T1000 (cell line): ENCODE measurements at regions not wholly inside any gene's neighbourhood (a gene's known extent, or its start where the extent isn't known, plus 50 kb on each side); places are given as distances from the start of the nearest gene placed in this dataset.
"Not testable (repeated sequence)": the region's sequence is repeated elsewhere in the genome, so short reads cannot be mapped to it uniquely, and the experiment has no call there.

Experiments
- DNase-seq: peaks from one replicate; lab custom pipeline; 2025; ENCODE audit warnings: mixed read lengths; lab: John Stamatoyannopoulos, UW

DNA sequence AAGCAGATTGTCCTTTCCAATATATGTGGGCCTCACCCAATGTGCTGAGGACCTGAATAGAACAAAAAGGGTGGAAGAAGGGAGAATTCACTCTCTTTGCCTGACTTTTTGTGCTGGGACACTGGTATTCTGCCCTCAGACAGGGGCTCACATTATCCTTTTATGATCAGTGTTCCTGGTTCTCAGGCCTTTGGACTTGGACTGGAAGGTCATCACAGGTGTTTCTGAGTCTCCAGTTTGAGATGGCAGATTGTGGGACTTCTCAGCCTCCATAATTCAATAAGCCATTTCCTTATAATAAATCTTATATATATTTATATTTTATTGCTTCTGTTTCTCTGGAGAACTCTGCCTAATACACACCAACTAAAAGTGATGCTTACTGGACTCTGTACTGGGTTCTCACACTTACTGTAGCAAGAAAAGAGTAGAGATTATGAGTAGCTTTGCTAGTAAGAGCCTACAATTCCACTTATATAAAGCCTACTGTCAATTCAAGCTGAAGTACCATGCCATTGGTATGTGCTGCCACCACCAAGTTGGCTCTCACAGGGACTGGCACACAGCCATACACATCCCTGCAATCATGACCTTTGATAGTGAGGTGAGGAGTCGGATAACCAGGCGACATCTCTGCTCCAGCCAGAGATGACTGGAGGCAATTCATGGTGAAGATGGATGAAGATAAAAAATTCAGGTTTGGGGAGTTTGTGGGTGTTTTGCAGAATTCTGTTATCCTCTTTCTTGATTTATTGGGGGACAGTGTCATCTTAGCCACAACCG lies 130.7 kb upstream of the NR3C1 start:
- DNase-seq = no peak

DNA sequence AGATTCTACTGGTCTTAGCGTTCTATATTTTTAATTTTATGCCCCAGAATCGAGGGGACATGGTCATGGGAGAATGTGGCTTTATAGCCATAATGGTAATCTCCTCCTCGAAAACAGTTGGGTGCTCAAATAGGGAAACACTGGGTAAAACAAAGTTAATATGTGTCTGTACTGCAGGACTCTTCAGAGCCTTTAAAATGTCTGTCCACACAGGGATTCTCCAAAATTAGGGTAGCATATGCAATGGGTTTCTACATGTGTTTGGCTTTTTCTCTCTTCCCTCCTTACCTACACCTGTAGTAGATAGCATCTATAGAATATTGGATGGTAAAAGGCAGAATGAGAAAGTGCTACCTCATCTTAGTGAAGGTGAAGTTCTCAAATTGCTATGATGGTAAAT lies 130.0 kb upstream of the NR3C1 start:
- no peak for DNase-seq

- DNase-seq = no peak
These were observed 124.3 kb upstream of the NR3C1 start for GRCh38 chr5:143527808-143528207.

DNA sequence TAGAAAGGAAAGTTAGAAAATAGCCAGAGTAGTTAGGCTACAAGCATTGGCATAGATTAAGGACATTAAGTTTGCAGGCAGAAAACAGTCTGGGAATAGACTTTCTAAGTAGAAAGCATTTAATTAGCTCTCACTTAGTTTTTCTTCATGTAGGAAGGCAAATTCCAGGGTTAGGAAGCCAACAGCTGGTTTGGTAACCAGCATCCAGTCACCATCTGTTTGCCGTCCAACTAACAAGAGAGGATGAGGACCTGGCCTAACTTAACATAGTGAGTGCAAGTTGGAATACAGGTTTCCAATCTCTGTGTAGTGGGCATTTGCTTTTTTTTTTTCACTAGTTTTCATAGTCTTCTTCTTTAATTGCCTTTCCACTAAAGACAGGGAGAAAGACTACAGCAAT lies 121.7 kb upstream of the NR3C1 start:
- DNase-seq = no peak

DNA sequence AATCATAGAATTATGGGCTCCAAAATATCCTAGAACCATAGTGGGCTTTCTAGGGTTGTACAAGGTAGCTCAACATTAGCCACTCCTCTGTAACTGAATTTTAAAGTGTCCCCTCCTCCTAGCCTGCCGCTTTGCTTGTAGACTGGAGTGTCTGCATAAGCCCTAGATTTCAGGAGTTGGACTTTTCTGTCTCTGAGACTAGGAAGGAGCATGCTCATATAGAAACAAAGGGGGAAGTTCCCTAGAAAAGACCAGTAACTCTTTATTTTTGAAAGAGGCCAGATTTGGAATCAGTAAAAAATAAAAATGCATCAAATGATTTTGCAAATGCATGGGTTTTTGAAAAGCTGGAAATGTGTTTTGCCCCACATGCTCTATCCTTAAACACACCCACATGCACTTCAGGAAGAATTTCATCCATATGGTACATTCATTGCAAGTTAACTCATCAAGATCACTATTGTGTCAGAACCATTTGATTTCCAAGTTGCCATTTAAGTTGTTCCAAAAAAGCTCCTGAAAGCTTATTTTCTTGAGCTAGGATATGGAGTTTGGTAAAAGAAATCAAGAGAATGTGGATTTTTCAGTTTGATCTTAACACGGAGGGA lies 121.0 kb upstream of the NR3C1 start:
- no peak for DNase-seq

DNA sequence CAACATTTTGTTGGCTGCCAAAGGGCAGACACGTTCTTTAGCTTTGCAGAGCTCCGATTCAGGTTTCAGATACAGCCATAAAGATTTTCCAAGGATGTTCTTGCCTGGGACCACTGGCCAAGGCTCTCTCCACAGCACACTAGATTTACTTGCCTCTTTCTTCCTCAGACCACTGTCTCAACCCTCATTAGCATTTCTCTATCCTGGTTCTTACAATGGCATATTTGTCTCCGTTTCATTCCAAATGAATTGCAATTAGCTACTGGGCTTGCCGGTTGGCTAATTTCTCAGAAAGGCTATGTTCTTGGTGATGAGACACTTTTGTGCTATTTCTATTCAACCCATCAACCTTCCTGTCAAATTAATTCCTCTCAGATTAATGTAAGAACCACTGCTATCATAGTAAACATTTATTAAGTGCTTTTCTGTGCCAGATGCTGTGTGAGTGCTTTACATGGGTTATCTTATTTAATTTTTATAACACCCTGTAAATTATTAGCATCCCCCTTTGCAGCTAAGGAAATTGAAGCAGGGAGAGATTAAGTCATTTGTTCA lies 118.4 kb upstream of the NR3C1 start:
- no peak for DNase-seq

GRCh38 chr5:143521141-143521540 lies 117.7 kb upstream of the NR3C1 start:
- DNase-seq = no peak

DNA sequence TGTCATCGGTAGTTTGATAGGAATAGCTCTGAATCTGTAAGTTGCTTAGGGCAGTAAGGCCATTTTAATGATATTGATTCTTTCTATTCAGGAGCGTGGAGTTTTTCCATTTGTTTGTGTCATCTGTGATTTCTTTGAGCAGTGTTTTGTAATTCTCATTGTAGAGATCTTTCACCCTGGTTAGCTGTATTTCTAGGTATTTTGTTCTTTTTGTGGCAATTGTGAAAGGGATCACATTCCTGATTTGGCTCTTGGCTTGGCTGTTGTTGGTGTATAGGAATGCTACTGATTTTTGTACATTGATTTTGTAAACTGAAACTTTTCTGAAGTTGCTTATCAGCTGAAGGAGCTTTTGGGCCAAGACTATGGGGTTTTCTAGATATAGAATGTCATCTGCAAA lies 115.7 kb upstream of the NR3C1 start:
- not testable (repeated sequence) for DNase-seq

DNA sequence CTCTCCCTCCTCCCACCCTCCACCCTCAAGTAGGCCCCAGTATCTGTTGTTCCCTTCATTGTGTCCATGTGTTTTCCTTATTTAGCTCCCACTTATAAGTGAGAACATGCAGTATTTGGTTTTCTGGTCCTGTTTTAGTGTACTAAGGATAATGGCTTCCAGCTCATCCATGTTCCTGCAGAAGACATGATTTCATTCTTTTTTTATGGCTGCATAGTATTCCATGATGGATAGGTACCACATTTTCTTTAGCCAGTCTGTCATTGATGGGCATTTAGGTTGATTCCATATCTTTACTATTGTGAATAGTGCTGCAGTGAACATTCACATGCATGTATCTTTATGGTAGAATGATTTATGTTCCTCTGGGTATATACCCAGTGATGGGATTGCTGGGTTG lies 114.3 kb upstream of the NR3C1 start:
- not testable (repeated sequence) for DNase-seq

- no peak for DNase-seq
These were observed 112.8 kb upstream of the NR3C1 start for GRCh38 chr5:143516249-143516648.

DNA sequence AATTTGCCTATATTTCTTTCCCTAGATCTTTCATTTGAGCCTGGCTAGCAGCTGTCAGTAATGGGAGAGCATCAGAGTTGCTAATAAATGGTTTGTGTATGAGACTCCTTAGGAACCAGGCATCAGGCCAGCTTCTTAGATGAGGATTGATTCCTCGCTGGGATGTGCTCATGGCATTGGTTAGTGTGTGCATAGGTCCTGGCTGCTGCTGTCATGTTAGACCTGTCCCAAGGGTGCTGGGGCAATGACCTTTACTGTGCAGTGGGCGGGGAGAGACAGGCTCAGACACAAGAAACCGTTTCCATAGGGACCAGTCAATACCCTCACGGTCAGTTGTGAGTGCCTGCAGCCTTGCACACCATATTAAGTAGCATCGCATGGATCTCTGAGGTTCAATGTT lies 112.3 kb upstream of the NR3C1 start:
- DNase-seq = peak; percentile 23

DNA sequence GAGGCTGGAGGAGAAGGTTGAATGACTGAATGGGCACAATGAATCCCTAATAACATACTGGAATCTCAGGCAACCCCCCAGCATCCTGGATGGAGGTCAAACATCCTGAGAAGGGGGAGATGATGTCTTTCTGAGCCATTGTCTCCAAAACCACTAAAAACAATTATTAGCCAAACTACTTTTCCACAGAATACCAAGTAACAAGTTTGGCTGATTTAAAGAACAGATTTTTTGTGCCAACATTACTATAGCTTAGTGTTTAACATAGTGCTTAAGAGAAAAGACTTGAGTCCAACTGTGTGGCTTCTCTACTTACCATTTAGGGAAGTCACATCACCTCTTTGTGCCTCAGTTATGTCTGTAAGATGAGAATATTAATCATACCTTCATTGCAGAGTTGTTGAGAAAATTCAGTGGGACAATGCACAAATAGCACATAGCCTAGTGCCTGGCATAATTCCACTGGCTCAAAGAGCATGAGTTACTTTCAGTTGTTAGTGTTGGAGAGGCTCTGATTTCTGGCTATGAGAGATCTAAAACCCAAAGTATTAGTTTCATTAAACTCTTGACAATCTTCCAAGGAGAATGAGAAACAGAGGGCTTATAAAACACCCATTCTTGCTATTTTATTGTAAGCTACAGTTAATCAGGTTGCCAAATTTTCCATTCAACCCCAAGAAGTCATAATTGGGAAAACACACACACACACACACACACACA lies 111.3 kb upstream of the NR3C1 start:
- DNase-seq = no peak

DNA sequence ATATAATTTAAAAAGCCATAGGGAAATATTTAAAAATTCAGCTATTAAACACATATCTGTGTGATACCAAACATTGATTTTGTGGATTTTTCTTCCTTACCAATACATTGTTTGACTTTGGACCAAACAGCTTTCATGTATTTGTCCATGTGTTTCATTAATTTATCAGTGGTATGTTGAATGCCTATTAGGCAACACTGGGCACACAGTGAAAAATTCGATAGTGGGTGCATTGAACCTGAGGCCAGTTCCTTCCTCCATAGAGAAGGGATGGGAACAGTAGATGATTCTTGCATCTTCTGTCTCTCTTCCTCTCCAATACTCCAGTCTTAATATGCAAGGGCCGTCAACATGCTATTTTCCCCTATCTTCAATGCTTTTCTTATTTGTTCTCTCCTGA lies 110.2 kb upstream of the NR3C1 start:
- DNase-seq = no peak

DNA sequence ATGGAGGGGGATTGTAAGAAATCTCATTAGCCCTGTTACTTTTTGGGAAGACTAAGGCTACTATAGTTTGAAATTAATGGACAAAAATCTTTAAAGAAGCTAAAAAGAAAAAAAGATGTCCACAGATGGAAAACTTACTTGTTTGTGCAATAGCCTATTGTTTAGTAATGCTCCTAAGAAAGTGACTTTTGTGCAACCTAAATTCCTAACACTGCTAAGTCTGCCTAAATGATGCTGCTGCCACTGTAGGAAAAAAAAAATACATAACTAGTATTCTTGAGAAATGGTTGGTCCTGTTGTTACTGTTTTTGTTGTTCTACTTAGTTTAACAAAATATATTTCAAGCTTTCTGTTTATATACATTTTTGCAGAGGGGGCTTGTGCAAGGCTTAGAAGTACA lies 108.2 kb upstream of the NR3C1 start:
- DNase-seq = no peak

DNA sequence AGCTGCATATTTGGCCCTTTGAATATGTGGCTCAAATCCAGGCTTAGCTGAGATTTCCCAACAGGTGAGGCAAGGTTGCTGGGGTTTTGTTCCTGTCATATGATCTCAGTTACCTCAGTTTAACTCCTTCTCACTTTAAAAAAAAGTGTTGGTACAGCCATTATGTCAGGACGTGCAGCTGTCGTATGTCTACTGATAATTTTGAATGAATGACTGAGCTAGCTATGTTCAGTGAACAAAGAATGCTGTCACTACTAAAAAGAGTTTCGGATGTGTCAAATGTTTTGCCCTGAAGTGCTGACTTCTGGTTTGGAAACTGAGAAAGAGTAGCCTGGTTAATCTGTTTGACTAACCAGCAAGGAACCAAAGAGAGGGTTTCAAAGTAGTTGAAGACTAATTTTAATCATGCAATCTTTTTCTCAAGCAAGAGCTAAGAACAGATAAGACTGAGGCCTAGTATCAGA lies 106.3 kb upstream of the NR3C1 start:
- DNase-seq = no peak

GRCh38 chr5:143506836-143507552 lies 103.5 kb upstream of the NR3C1 start:
- peak; percentile 12 for DNase-seq

GRCh38 chr5:143505934-143506333 lies 102.4 kb upstream of the NR3C1 start:
- DNase-seq = no peak

GRCh38 chr5:143505354-143505753 lies 101.9 kb upstream of the NR3C1 start:
- no peak for DNase-seq

- DNase-seq = no peak
These were observed 98.0 kb upstream of the NR3C1 start for GRCh38 chr5:143501310-143502044.

GRCh38 chr5:143499480-143500114 lies 96.1 kb upstream of the NR3C1 start:
- DNase-seq = no peak

- no peak for DNase-seq
These were observed 95.3 kb upstream of the NR3C1 start for GRCh38 chr5:143498821-143499220.
